ENCODE measurements at regions not wholly inside any gene's neighbourhood (a gene's known extent, or its start where the extent isn't known, plus 50 kb on each side); places are given as distances from the start of the nearest gene placed in this dataset.

- H3K27me3 ChIP-seq = no peaks in the 10 kb centered on the region
- TF ChIP-seq CTCF (IDR thresholded peaks at IDR 0.05) = no peak
- no peak for TF ChIP-seq POLR2A (IDR thresholded peaks at IDR 0.05)
- no peak for TF ChIP-seq EP300 (IDR thresholded peaks at IDR 0.05)
- H3K9me3 ChIP-seq = no peaks in the 10 kb centered on the region
- H3K4me3 ChIP-seq = no peak overlapping the region
- no peaks in the 10 kb centered on the region for H3K36me3 ChIP-seq
- no peak overlapping the region for H3K27ac ChIP-seq
- 81 to 88% (median 83%) methylated on average over 3 of the region's 3 CpGs for WGBS, 3 donors
- intact Hi-C loops (cut with DNase I) = no loop called here
- H3K4me1 ChIP-seq (ENCODE audit: insufficient read depth) = no peaks in the 10 kb centered on the region
- no peak for DNase-seq
Observed at GRCh38 chr3:59339818-59340217, 290.0 kb upstream of the CFAP20DC start.

- intact Hi-C loops (cut with DNase I) = no loop called here
- WGBS, 3 donors = 54 to 71% (median 58%) methylated on average over 7 of the region's 7 CpGs
- DNase-seq = no peak
- Histone ChIP-seq H3K9me3 (no peaks in the 10 kb centered on the region), H3K36me3 (no peaks in the 10 kb centered on the region), H3K27me3 (no peaks in the 10 kb centered on the region), H3K4me3 (no peak overlapping the region), H3K4me1 (ENCODE audit: insufficient read depth) (no peaks in the 10 kb centered on the region), H3K27ac (no peak overlapping the region)
- TF ChIP-seq EP300 (IDR thresholded peaks at IDR 0.05) (no peak), CTCF (IDR thresholded peaks at IDR 0.05) (no peak)
Observed at GRCh38 chr3:59338934-59339333, 289.1 kb upstream of the CFAP20DC start.

- DNase-seq = no peak
- H3K4me1 ChIP-seq (ENCODE audit: insufficient read depth) = no peaks in the 10 kb centered on the region
- intact Hi-C loops (cut with DNase I) = no loop called here
- no peak overlapping the region for H3K4me3 ChIP-seq
- TF ChIP-seq EP300 (IDR thresholded peaks at IDR 0.05) (no peak), POLR2A (IDR thresholded peaks at IDR 0.05) (no peak), CTCF (IDR thresholded peaks at IDR 0.05) (no peak)
- no peaks in the 10 kb centered on the region for H3K27me3 ChIP-seq
- H3K9me3 ChIP-seq = no peaks in the 10 kb centered on the region
- no peaks in the 10 kb centered on the region for H3K36me3 ChIP-seq
- 67 to 84% (median 83%) methylated on average over 6 of the region's 6 CpGs for WGBS, 3 donors
- no peak overlapping the region for H3K27ac ChIP-seq
Observed at GRCh38 chr3:59335338-59335737, 285.5 kb upstream of the CFAP20DC start.

GRCh38 chr3:59334585-59334984, 284.8 kb upstream of the CFAP20DC start:
- H3K36me3 ChIP-seq = no peaks in the 10 kb centered on the region

More at GRCh38 chr3:59334585-59334984, 284.8 kb upstream of the CFAP20DC start:
- Histone ChIP-seq H3K9me3 (no peaks in the 10 kb centered on the region), H3K27ac (no peak overlapping the region), H3K27me3 (no peaks in the 10 kb centered on the region), H3K4me1 (ENCODE audit: insufficient read depth) (no peaks in the 10 kb centered on the region), H3K4me3 (no peak overlapping the region)
- TF ChIP-seq CTCF (IDR thresholded peaks at IDR 0.05) = no peak
- no peak for TF ChIP-seq EP300 (IDR thresholded peaks at IDR 0.05)
- TF ChIP-seq POLR2A (IDR thresholded peaks at IDR 0.05) = no peak
- DNase-seq = no peak
- WGBS, 3 donors = 68 to 92% (median 73%) methylated on average over 2 of the region's 2 CpGs
- intact Hi-C loops (cut with DNase I) = no loop called here
